Upper lobe of left lung (tissue), 6 donors: ENCODE measurements at regions not wholly inside any gene's neighbourhood (a gene's known extent, or its start where the extent isn't known, plus 50 kb on each side); places are given as distances from the start of the nearest gene placed in this dataset.

Source experiments
- ATAC-seq, 2 donors: fragments of 200-7000 bp; cut with Tn5 transposase; one replicate each; pipeline ENCODE4 v1.9.1; 2022; ENCODE audit warnings: mild to moderate bottlenecking in 2 of 2, moderate library complexity in 2 of 2; ENCODE audit not compliant: low FRiP score in 2 of 2
- DNase-seq, 2 donors: peaks; one replicate each; pipeline ENCODE4 v3.0.0-alpha.2; 2019 to 2020
- H3K27ac ChIP-seq, 4 donors: fragments of 200-600 bp; sonication (generic); one replicate each; pipeline ENCODE4 v1.5.1; 2016 to 2019
- H3K27me3 ChIP-seq, 4 donors: fragments of 200-600 bp; sonication (generic); one replicate each; pipeline ENCODE4 v1.5.1; 2017 to 2019
- H3K36me3 ChIP-seq, 4 donors: fragments of 200-600 bp; sonication (generic); one replicate each; pipeline ENCODE4 v1.5.1; 2016 to 2019
- H3K4me1 ChIP-seq, 4 donors: fragments of 200-600 bp; sonication (generic); one replicate each; pipeline ENCODE4 v1.5.1; 2018 to 2019
- H3K4me3 ChIP-seq, 4 donors: fragments of 200-600 bp; sonication (generic); one replicate each; pipeline ENCODE4 v1.5.1; 2017 to 2019; ENCODE audit warnings: mild to moderate bottlenecking in 2 of 4, moderate library complexity in 1 of 4
- H3K9me3 ChIP-seq, 4 donors: fragments of 200-600 bp; sonication (generic); one replicate each; pipeline ENCODE4 v1.5.1; 2018 to 2019
- EP300 ChIP-seq, 4 donors: sonication (generic); formaldehyde crosslinking; IDR thresholded peaks; one replicate each; pipeline ENCODE4 v1.5.1; 2017; ENCODE audit warnings: antibody characterized with exemption in 4 of 4, control low read depth in 2 of 4
- POLR2A ChIP-seq, 4 donors: fragments of 450-650 bp; IDR thresholded peaks; one replicate each; pipeline ENCODE4 v1.5.1; 2016 to 2017; ENCODE audit warnings: antibody characterized with exemption in 4 of 4, mild to moderate bottlenecking in 2 of 4
- POLR2AphosphoS5 ChIP-seq, 2 donors: sonication (generic); formaldehyde crosslinking; IDR thresholded peaks; one replicate each; pipeline ENCODE4 v1.5.1; 2017; ENCODE audit warnings: antibody characterized with exemption in 2 of 2
- WGBS, 2 donors: methylation state at CpG; one replicate each; pipeline ENCODE4 v1.1.5; 2017 to 2018; 5-methylcytosine and 5-hydroxymethylcytosine counted together
- small RNA-seq, 4 donors: library from RNA; depleted of rRNA; stranded (forward); fragments of <200 nt; gene quantifications; one replicate each; pipeline ENCODE3, GENCODE V24; 2016
- TF ChIP-seq, protein P1 (sequence below), 6 experiments: fragments of 450-650 bp in 4 of 6; fragments of 200-600 bp in 2 of 6; sonication (generic) in 2 of 6; IDR thresholded peaks; one replicate each; pipeline ENCODE4 v1.5.1; 2016 to 2019; ENCODE audit warnings: antibody characterized with exemption in 6 of 6
- donor health status: DM: no; HTN: no; CAD: no; lungs with moderate emphysema.
- donor health status: DM: no; HTN: yes; CAD: no; lungs with severe emphysema.

DNA sequence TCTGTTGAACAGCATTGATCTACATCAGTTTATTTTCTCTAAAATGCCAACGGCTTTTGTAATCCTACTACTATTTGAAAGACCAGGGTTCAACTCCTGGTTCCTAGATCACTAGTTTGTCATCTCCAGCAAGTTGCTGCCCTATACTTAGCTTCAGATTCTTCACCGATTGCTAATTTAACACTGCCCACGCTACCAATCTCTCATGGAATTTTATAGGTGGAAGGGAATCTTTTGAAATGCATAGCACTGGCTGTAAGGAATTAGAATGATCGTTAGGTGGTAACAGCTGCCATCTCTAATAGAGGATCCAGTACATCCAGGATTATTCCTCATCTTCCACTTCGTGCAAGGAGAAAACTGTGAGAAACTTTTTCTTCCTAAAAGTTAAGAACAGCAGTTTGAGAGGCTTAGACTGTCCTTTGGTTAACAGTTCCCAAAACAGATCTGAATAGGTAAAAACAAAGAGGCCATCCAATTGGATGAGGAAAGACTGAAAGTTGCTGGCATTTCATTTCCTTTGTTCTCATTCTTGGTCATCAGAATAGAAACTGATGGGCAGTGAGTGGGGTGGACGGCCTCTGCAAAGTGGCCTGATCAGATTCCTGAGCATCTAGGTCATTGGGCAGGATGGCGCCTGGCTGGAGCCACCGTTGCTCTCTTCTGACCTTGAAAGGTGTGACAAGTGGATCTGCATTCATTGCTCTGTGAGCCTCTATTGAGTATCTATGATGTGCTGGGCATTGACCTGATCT is 236.3 kb upstream of the SORL1-AS1 start:
- ATAC-seq, result no peak
- Histone ChIP-seq H3K27ac (no peak overlapping the region), H3K27me3 (no peaks in the 10 kb centered on the region), H3K4me1 (no peaks in the 10 kb centered on the region), H3K4me3 (no peak overlapping the region), H3K36me3 (no peaks in the 10 kb centered on the region), H3K9me3 (no peaks in the 10 kb centered on the region)
- TF ChIP-seq POLR2AphosphoS5 (IDR thresholded peaks at IDR 0.05) (no peak), EP300 (IDR thresholded peaks at IDR 0.05) (no peak), POLR2A (IDR thresholded peaks at IDR 0.05) (no peak)
- TF ChIP-seq, protein P1, sequence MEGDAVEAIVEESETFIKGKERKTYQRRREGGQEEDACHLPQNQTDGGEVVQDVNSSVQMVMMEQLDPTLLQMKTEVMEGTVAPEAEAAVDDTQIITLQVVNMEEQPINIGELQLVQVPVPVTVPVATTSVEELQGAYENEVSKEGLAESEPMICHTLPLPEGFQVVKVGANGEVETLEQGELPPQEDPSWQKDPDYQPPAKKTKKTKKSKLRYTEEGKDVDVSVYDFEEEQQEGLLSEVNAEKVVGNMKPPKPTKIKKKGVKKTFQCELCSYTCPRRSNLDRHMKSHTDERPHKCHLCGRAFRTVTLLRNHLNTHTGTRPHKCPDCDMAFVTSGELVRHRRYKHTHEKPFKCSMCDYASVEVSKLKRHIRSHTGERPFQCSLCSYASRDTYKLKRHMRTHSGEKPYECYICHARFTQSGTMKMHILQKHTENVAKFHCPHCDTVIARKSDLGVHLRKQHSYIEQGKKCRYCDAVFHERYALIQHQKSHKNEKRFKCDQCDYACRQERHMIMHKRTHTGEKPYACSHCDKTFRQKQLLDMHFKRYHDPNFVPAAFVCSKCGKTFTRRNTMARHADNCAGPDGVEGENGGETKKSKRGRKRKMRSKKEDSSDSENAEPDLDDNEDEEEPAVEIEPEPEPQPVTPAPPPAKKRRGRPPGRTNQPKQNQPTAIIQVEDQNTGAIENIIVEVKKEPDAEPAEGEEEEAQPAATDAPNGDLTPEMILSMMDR (IDR thresholded peaks at IDR 0.05), result no peak
- 75 to 79% methylated on average over 8 of the region's 8 CpGs for WGBS, 2 donors
- peak in 1 of 2 donors; percentile 34 for DNase-seq

DNA sequence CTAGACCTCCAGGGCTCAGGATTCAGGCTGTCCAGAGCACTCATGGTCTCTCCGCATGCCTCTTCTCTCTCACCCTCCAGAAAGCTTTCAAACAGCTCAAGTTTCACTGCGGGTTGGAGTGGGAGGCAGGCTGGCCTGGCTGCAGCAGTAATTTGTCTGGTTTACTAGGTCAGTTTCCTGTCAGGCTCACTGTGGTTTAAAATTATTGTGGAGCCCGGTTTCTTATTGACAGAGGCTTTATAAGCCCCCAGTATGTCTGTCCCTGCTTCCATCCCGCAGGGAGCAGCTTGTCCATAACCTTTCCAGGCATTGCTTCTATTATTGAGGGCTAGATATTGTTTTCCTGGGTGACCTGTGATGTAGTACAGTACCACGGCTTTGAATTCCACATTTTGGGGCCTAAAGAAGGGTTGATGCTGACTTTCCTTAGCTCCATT is 235.3 kb upstream of the SORL1-AS1 start:
- DNase-seq (no peak), ATAC-seq (peak in 1 of 2 donors; percentile 26)
- TF ChIP-seq, protein P1 (IDR thresholded peaks at IDR 0.05), result no peak
- TF ChIP-seq POLR2A (IDR thresholded peaks at IDR 0.05) (no peak), POLR2AphosphoS5 (IDR thresholded peaks at IDR 0.05) (no peak), EP300 (IDR thresholded peaks at IDR 0.05) (no peak)
- Histone ChIP-seq H3K4me3 (no peak overlapping the region), H3K27ac (no peak overlapping the region), H3K9me3 (no peaks in the 10 kb centered on the region), H3K4me1 (no peaks in the 10 kb centered on the region), H3K36me3 (no peaks in the 10 kb centered on the region), H3K27me3 (no peaks in the 10 kb centered on the region)
- WGBS, 2 donors, result 29 to 36% methylated on average over 4 to 5 of the region's 5 CpGs

DNA sequence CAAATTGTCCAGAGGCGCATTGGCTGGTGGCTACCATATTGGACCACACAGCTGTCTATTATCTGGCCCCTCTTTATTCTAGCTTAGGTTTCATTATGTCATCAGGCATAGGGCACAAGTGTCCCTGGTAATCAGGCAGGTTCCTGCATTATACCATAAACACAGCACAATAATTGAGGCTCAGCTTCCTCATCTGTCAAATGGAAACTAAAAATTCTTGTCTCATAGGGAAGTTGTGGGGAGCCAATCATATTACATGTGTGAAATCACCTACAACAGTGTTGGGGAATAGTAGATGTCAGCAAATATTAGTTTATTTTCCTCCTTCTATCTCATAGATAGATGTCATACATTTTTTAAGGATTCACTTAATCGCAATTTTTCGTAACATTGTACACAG is 231.0 kb upstream of the SORL1-AS1 start:
- WGBS, 2 donors, result 97 to 100% methylated on average over 3 of the region's 3 CpGs
- DNase-seq, result no peak
- TF ChIP-seq POLR2AphosphoS5 (IDR thresholded peaks at IDR 0.05) (no peak), EP300 (IDR thresholded peaks at IDR 0.05) (no peak), POLR2A (IDR thresholded peaks at IDR 0.05) (no peak)
- TF ChIP-seq, protein P1 (IDR thresholded peaks at IDR 0.05), result no peak
- no peak overlapping the region for H3K4me3 ChIP-seq
- H3K9me3 ChIP-seq, result no peaks in the 10 kb centered on the region
- no peaks in the 10 kb centered on the region for H3K4me1 ChIP-seq
- no peak for ATAC-seq
- no peaks in the 10 kb centered on the region for H3K36me3 ChIP-seq
- no peak overlapping the region for H3K27ac ChIP-seq
- no peaks in the 10 kb centered on the region for H3K27me3 ChIP-seq

Small RNA genes in the stretch of these regions (small RNA-seq; reads per million reads assigned to genes)
- 0 reads per million in 4 donors for gene RNU6-256P
